Stomach (tissue), 8 donors: ENCODE measurements at regions not wholly inside any gene's neighbourhood (a gene's known extent, or its start where the extent isn't known, plus 50 kb on each side); places are given as distances from the start of the nearest gene placed in this dataset.

ENCODE experiments used
- DNase-seq, 2 donors: peaks; one replicate each; pipeline versions ENCODE4 v3.0.0 to v3.0.0-alpha.2; 2013 to 2019
- H3K27ac ChIP-seq, 5 donors: fragments of 200-600 bp in 4 of 5; sonication (generic) in 4 of 5; one replicate each; pipeline ENCODE4 v1.5.1; 2013 to 2019; ENCODE audit warnings: mild to moderate bottlenecking in 1 of 5, moderate library complexity in 1 of 5
- H3K27me3 ChIP-seq, 3 donors: fragments of 200-600 bp; sonication (generic); one replicate each; pipeline ENCODE4 v1.5.1; 2017 to 2019; ENCODE audit warnings: mixed run types in 1 of 3
- H3K36me3 ChIP-seq, 4 donors: fragments of 200-600 bp; sonication (generic); 1 replicate in 3 of 4; 2 replicates in 1 of 4; pipeline ENCODE4 v1.5.1; 2016 to 2019
- H3K4me1 ChIP-seq, 4 donors: fragments of 200-600 bp; sonication (generic); one replicate each; pipeline ENCODE4 v1.5.1; 2016 to 2019
- H3K4me3 ChIP-seq, 4 donors: fragments of 200-600 bp; sonication (generic) in 3 of 4; one replicate each; pipeline ENCODE4 v1.5.1; 2016 to 2019; ENCODE audit warnings: mild to moderate bottlenecking in 1 of 4
- H3K9me3 ChIP-seq, 4 donors: fragments of 200-600 bp; sonication (generic); one replicate each; pipeline ENCODE4 v1.5.1; 2016 to 2019
- EP300 ChIP-seq: sonication (generic); formaldehyde crosslinking; IDR thresholded peaks from one replicate; pipeline ENCODE4 v1.6.1; 2017; ENCODE audit warnings: antibody characterized with exemption
- POLR2A ChIP-seq, 4 donors: fragments of 450-650 bp; IDR thresholded peaks; one replicate each; pipeline ENCODE4 v1.6.1; 2016; ENCODE audit warnings: antibody characterized with exemption in 4 of 4, control low read depth in 2 of 4, mild to moderate bottlenecking in 1 of 4, moderate library complexity in 1 of 4
- POLR2AphosphoS5 ChIP-seq, 3 donors: sonication (generic); formaldehyde crosslinking; IDR thresholded peaks; one replicate each; pipeline ENCODE4 v1.6.1; 2016; ENCODE audit warnings: antibody characterized with exemption in 3 of 3
- WGBS, 5 donors: extraction: QIAGEN DNeasy Blood & Tissue Kit in 3 of 5; methylation state at CpG; one replicate each; pipeline versions ENCODE4 v1.1.5 to v1.1.7; 2013 to 2018; 5-methylcytosine and 5-hydroxymethylcytosine counted together
- intact Hi-C: fragments of 100-400 bp; cut with DNase I; formaldehyde crosslinking; loops from one replicate; pipeline ENCODE4 v1.15.1; 2023; ENCODE audit warnings: low total_unique reads
- TF ChIP-seq, protein P1 (sequence below), 7 experiments: fragments of 450-650 bp in 4 of 7; fragments of 200-600 bp in 3 of 7; sonication (generic) in 3 of 7; IDR thresholded peaks; one replicate each; pipeline ENCODE4 v1.5.1; 2016 to 2019; ENCODE audit warnings: antibody characterized with exemption in 7 of 7, control low read depth in 2 of 7, mild to moderate bottlenecking in 1 of 7
- donor health status: healthy with polysubstance abuse.
- donor health status: Bipolar disorder and iron deficiency.
- donor health status: healthy.

DNA sequence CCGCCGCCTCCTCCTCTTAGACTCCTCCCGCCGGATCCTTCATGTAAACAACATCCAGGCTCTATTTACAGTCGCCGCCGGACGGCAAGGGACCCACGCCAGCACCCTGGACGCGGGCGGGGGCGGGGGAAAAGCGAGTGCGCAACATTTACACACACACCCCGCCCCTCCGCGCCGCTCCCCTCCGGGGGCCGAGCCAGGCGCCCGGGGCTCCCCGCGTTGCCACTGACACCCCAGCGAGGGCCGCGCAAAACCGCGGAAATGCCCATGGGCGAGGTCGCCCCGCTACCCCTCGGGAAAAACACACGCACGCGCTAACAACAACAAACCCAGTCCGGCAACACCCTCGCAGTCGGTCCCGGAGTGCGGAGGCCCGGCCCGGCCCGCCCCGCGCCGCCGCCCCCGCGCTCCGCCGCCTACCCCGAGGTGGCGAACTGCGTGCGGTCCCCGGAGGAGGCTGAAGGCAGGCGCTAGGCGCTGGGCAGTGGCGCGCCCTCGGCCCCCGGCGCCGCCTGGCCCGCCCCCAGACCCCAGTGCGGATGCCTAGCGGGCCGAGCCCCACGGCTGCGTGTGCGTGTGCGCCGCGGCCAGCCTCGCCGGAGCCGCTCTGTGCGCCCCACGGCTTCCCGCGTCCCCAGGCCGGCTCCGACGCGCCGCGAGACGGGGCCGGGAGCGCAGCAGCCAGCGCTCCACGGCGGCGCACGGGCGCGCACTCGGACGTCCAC lies 81.1 kb upstream of the AK4 start:
- Histone ChIP-seq H3K4me3 (peak overlapping the region; percentile 58 to 91 (median 89)), H3K27me3 (no peaks in the 10 kb centered on the region), H3K9me3 (no peaks in the 10 kb centered on the region), H3K4me1 (peaks cover 23 to 54% (median 41%) of the 10 kb centered on the region in 4 donors), H3K27ac (peak overlapping the region; percentile 96 to 99 (median 99)), H3K36me3 (no peaks in the 10 kb centered on the region)
- TF ChIP-seq, protein P1, sequence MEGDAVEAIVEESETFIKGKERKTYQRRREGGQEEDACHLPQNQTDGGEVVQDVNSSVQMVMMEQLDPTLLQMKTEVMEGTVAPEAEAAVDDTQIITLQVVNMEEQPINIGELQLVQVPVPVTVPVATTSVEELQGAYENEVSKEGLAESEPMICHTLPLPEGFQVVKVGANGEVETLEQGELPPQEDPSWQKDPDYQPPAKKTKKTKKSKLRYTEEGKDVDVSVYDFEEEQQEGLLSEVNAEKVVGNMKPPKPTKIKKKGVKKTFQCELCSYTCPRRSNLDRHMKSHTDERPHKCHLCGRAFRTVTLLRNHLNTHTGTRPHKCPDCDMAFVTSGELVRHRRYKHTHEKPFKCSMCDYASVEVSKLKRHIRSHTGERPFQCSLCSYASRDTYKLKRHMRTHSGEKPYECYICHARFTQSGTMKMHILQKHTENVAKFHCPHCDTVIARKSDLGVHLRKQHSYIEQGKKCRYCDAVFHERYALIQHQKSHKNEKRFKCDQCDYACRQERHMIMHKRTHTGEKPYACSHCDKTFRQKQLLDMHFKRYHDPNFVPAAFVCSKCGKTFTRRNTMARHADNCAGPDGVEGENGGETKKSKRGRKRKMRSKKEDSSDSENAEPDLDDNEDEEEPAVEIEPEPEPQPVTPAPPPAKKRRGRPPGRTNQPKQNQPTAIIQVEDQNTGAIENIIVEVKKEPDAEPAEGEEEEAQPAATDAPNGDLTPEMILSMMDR (IDR thresholded peaks at IDR 0.05) = no peak
- TF ChIP-seq EP300 = peak; percentile 49
- peak; percentile 84 to 91 (median 90) for TF ChIP-seq POLR2AphosphoS5 (IDR thresholded peaks at IDR 0.05)
- TF ChIP-seq POLR2A (IDR thresholded peaks at IDR 0.05) = peak in 1 of 4 donors; percentile 43
- DNase-seq = peak; percentile 95
- intact Hi-C loops = no loop called here
- 0 to 1% (median 0%) methylated on average over 40 to 101 of the region's 101 CpGs for WGBS, 5 donors

DNA sequence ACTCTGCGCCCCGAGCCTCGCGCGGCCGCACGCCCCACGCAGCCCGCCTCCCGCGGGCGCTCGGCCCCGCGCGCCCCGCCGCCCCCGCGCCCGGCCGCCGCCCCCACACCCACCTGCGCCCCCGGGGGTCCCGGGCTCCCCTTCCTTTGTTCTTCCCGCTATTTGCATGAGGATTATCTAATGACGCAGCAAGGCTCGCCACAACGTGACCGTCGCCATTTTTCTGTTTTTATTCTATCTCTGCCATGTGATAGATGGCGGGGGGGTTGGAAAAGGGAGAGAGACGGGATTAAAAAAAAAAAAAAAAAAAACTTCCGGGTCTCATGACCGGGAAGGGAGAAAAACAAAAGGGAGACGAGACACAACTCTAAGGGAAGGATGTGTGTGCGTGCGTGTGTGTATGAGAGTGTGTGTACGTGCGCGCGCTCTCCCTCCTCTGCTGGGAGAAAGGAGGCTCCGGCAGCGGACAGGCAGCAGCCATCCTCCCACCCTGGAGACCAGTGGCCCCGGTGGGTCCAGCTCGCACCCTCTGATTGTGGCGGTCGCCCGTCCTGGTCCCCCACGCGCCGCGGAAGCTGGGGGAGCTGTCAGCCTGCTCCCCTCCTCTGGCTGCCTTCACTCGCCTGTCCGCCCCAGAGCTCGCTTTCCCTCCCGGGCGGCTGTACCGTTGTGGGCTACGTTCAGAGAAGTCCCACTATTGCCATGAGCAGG lies 80.4 kb upstream of the AK4 start:
- Histone ChIP-seq H3K4me1 (peaks cover 21 to 47% (median 38%) of the 10 kb centered on the region in 4 donors), H3K27ac (peak overlapping the region; percentile 96 to 99 (median 99)), H3K4me3 (peak overlapping the region; percentile 58 to 91 (median 89)), H3K36me3 (no peaks in the 10 kb centered on the region), H3K9me3 (no peaks in the 10 kb centered on the region), H3K27me3 (no peaks in the 10 kb centered on the region)
- intact Hi-C loops = no loop called here
- TF ChIP-seq POLR2AphosphoS5 (IDR thresholded peaks at IDR 0.05) = peak; percentile 41 to 76 (median 59)
- TF ChIP-seq POLR2A (IDR thresholded peaks at IDR 0.05) = peak in 2 of 4 donors; percentile 22 to 29
- TF ChIP-seq, protein P1 (IDR thresholded peaks at IDR 0.05) = no peak
- no peak for TF ChIP-seq EP300
- peak; percentile 66 to 93 for DNase-seq
- 0 to 1% (median 0%) methylated on average over 39 to 61 of the region's 61 CpGs for WGBS, 5 donors

DNA sequence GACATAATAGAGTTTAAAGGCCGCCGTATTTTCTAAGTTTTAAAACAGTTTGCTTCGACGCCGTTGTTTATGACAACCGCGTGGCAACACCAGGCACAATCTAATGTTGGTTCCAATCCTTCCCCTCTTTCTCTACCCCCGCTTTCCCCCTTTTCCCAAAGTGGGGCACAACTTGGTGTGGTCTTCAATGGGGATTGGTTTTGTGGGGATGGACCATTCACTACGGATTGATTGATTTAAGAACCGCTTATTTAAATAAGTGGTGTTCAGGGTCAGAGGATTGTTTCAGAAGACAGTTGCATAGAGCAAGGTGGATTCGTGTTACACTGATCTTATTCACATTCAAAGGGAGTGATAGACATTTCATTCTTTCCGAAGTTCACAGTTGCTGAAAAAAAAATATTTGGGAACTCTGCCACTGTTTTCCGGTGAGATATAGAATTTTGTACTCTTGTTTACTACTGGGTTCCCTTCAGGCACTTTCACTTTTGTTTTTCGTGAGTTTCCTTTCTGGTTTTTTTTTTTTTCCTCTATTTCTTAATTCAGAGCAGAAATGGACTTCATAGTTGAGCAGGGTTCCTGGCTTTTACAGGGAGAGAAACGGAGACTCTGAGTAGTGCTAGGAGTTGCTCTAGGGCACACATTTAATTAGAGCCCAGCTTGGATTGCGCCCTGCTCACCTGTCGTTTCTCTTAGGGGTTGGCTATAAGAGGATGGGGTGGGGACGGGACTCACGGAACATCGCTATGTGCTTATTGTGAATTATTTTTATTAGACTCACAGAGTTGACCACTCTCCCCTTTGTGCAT lies 79.6 kb upstream of the AK4 start:
- TF ChIP-seq, protein P1 (IDR thresholded peaks at IDR 0.05) = no peak
- TF ChIP-seq POLR2A (IDR thresholded peaks at IDR 0.05) (no peak), POLR2AphosphoS5 (IDR thresholded peaks at IDR 0.05) (no peak), EP300 (no peak)
- WGBS, 5 donors = 2 to 4% (median 2%) methylated on average over 20 of the region's 20 CpGs
- DNase-seq = peak in 1 of 2 donors; percentile 65

More for the DNA sequence above, 79.6 kb upstream of the AK4 start:
- H3K4me3 ChIP-seq = peak overlapping the region; percentile 58 to 91 (median 89)
- peaks cover 16 to 39% (median 31%) of the 10 kb centered on the region in 4 donors for H3K4me1 ChIP-seq
- no peaks in the 10 kb centered on the region for H3K27me3 ChIP-seq
- H3K9me3 ChIP-seq = no peaks in the 10 kb centered on the region
- peak overlapping the region; percentile 96 to 99 (median 99) for H3K27ac ChIP-seq
- H3K36me3 ChIP-seq = no peaks in the 10 kb centered on the region
- intact Hi-C loops = no loop called here
